IPS-20b (cell line): ENCODE measurements at regions not wholly inside any gene's neighbourhood (a gene's known extent, or its start where the extent isn't known, plus 50 kb on each side); places are given as distances from the start of the nearest gene placed in this dataset.

ENCODE experiments used
- H3K27ac ChIP-seq: one replicate; pipeline ENCODE4 v1.5.1; 2013; ENCODE audit warnings: low read length
- H3K27me3 ChIP-seq: 2 replicates; pipeline ENCODE4 v1.6.1; 2013; ENCODE audit warnings: mild to moderate bottlenecking, low read length, inconsistent platforms; ENCODE audit not compliant: insufficient read depth
- H3K36me3 ChIP-seq: 2 replicates; pipeline ENCODE4 v1.6.1; 2013; ENCODE audit warnings: low read depth, mild to moderate bottlenecking, inconsistent platforms, low read length, moderate library complexity; ENCODE audit not compliant: insufficient read depth
- H3K4me1 ChIP-seq: 2 replicates; pipeline ENCODE4 v1.6.1; 2013; ENCODE audit warnings: mild to moderate bottlenecking, control low read depth, inconsistent platforms, low read length, moderate library complexity; ENCODE audit not compliant: insufficient read depth
- H3K4me3 ChIP-seq: 2 replicates; pipeline ENCODE4 v1.5.1; 2013; ENCODE audit warnings: mild to moderate bottlenecking, low read length, inconsistent platforms
- H3K9ac ChIP-seq: 2 replicates; pipeline ENCODE4 v1.6.1; 2013; ENCODE audit warnings: low read depth, mild to moderate bottlenecking, inconsistent platforms, low read length, moderate library complexity
- H3K9me3 ChIP-seq: 2 replicates; pipeline ENCODE4 v1.6.1; 2013; ENCODE audit warnings: mild to moderate bottlenecking, low read depth, low read length, inconsistent platforms; ENCODE audit not compliant: insufficient read depth

GRCh38 chr12:98401427-98401826 is 114.0 kb upstream of the TMPO start:
- Histone ChIP-seq H3K27ac (no peak overlapping the region), H3K9ac (no peak overlapping the region), H3K27me3 (no peaks in the 10 kb centered on the region)

GRCh38 chr12:98402091-98402490 is 113.3 kb upstream of the TMPO start:
- Histone ChIP-seq H3K9ac (no peak overlapping the region), H3K4me3 (no peak overlapping the region), H3K27me3 (no peaks in the 10 kb centered on the region), H3K27ac (no peak overlapping the region), H3K36me3 (no peaks in the 10 kb centered on the region), H3K9me3 (peaks cover 2% of the 10 kb centered on the region; the same call in 1 of the 2 replicates), H3K4me1 (peaks cover 29% of the 10 kb centered on the region)

More at GRCh38 chr12:98401427-98401826, 114.0 kb upstream of the TMPO start:
- H3K4me3 ChIP-seq = no peak overlapping the region
- H3K9me3 ChIP-seq = no peaks in the 10 kb centered on the region
- H3K4me1 ChIP-seq = peaks cover 29% of the 10 kb centered on the region
- no peaks in the 10 kb centered on the region for H3K36me3 ChIP-seq

GRCh38 chr12:98402671-98403070 is 112.7 kb upstream of the TMPO start:
- H3K4me1 ChIP-seq = peaks cover 29% of the 10 kb centered on the region
- no peak overlapping the region for H3K9ac ChIP-seq
- H3K9me3 ChIP-seq = peaks cover 8% of the 10 kb centered on the region; the same call in 1 of the 2 replicates
- no peak overlapping the region for H3K27ac ChIP-seq
- no peak overlapping the region for H3K4me3 ChIP-seq
- H3K27me3 ChIP-seq = no peaks in the 10 kb centered on the region
- H3K36me3 ChIP-seq = no peaks in the 10 kb centered on the region

GRCh38 chr12:98403385-98403784 is 112.0 kb upstream of the TMPO start:
- Histone ChIP-seq H3K4me1 (peaks cover 29% of the 10 kb centered on the region), H3K27ac (no peak overlapping the region), H3K27me3 (no peaks in the 10 kb centered on the region), H3K36me3 (no peaks in the 10 kb centered on the region), H3K9me3 (peaks cover 9% of the 10 kb centered on the region; the same call in 1 of the 2 replicates), H3K9ac (no peak overlapping the region), H3K4me3 (no peak overlapping the region)

GRCh38 chr12:98403936-98404335 is 111.5 kb upstream of the TMPO start:
- Histone ChIP-seq H3K27me3 (no peaks in the 10 kb centered on the region), H3K9ac (no peak overlapping the region), H3K4me1 (peaks cover 25% of the 10 kb centered on the region), H3K4me3 (no peak overlapping the region), H3K36me3 (no peaks in the 10 kb centered on the region), H3K9me3 (peaks cover 9% of the 10 kb centered on the region; the same call in 1 of the 2 replicates), H3K27ac (no peak overlapping the region)

- Histone ChIP-seq H3K4me3 (no peak overlapping the region), H3K9ac (no peak overlapping the region), H3K27me3 (no peaks in the 10 kb centered on the region), H3K9me3 (peaks cover 9% of the 10 kb centered on the region; the same call in 1 of the 2 replicates), H3K4me1 (peaks cover 11% of the 10 kb centered on the region), H3K36me3 (no peaks in the 10 kb centered on the region), H3K27ac (no peak overlapping the region)
Measured at GRCh38 chr12:98405805-98406366, 109.5 kb upstream of the TMPO start.

- H3K9ac ChIP-seq = no peak overlapping the region
- peaks cover 9% of the 10 kb centered on the region; the same call in 1 of the 2 replicates for H3K9me3 ChIP-seq
- no peaks in the 10 kb centered on the region for H3K27me3 ChIP-seq
- H3K36me3 ChIP-seq = no peaks in the 10 kb centered on the region
- H3K4me1 ChIP-seq = peaks cover 11% of the 10 kb centered on the region
- H3K27ac ChIP-seq = no peak overlapping the region
- H3K4me3 ChIP-seq = no peak overlapping the region
Measured at GRCh38 chr12:98406378-98406777, 109.0 kb upstream of the TMPO start.

GRCh38 chr12:98408681-98409080 is 106.7 kb upstream of the TMPO start:
- H3K9ac ChIP-seq = no peak overlapping the region
- no peaks in the 10 kb centered on the region for H3K27me3 ChIP-seq
- H3K36me3 ChIP-seq = no peaks in the 10 kb centered on the region
- peaks cover 9% of the 10 kb centered on the region; the same call in 1 of the 2 replicates for H3K9me3 ChIP-seq
- no peak overlapping the region for H3K27ac ChIP-seq
- no peak overlapping the region for H3K4me3 ChIP-seq
- peaks cover 9% of the 10 kb centered on the region for H3K4me1 ChIP-seq

- peaks cover 9% of the 10 kb centered on the region for H3K4me1 ChIP-seq
- H3K27ac ChIP-seq = no peak overlapping the region
- H3K4me3 ChIP-seq = no peak overlapping the region
- H3K9me3 ChIP-seq = peaks cover 9% of the 10 kb centered on the region; the same call in 1 of the 2 replicates
- H3K9ac ChIP-seq = no peak overlapping the region
- H3K27me3 ChIP-seq = no peaks in the 10 kb centered on the region
- H3K36me3 ChIP-seq = no peaks in the 10 kb centered on the region
Measured at GRCh38 chr12:98409548-98409947, 105.8 kb upstream of the TMPO start.

- Histone ChIP-seq H3K4me3 (no peak overlapping the region), H3K27me3 (no peaks in the 10 kb centered on the region), H3K9me3 (peaks cover 9% of the 10 kb centered on the region; the same call in 1 of the 2 replicates), H3K27ac (no peak overlapping the region), H3K4me1 (peaks cover 9% of the 10 kb centered on the region; the same call in 1 of the 2 replicates), H3K9ac (no peak overlapping the region), H3K36me3 (no peaks in the 10 kb centered on the region)
Measured at GRCh38 chr12:98410356-98410755, 105.0 kb upstream of the TMPO start.

GRCh38 chr12:98416845-98417244 is 98.5 kb upstream of the TMPO start:
- Histone ChIP-seq H3K27ac (no peak overlapping the region), H3K4me3 (no peak overlapping the region), H3K27me3 (no peaks in the 10 kb centered on the region), H3K9ac (no peak overlapping the region), H3K36me3 (no peaks in the 10 kb centered on the region), H3K9me3 (no peaks in the 10 kb centered on the region), H3K4me1 (peaks cover 9% of the 10 kb centered on the region)

GRCh38 chr12:98417266-98417665 is 98.1 kb upstream of the TMPO start:
- no peak overlapping the region for H3K4me3 ChIP-seq
- no peaks in the 10 kb centered on the region for H3K9me3 ChIP-seq
- no peak overlapping the region for H3K9ac ChIP-seq
- no peaks in the 10 kb centered on the region for H3K36me3 ChIP-seq
- no peak overlapping the region for H3K27ac ChIP-seq
- H3K4me1 ChIP-seq = peaks cover 9% of the 10 kb centered on the region
- no peaks in the 10 kb centered on the region for H3K27me3 ChIP-seq
